NB4 (cell line): ENCODE measurements at regions not wholly inside any gene's neighbourhood (a gene's known extent, or its start where the extent isn't known, plus 50 kb on each side); places are given as distances from the start of the nearest gene placed in this dataset.

Source experiments
- CTCF ChIP-seq: IDR thresholded peaks from one replicate; pipeline ENCODE4 v1.5.1; 2012; ENCODE audit warnings: low read depth, low read length
- MAX ChIP-seq: IDR thresholded peaks from 2 replicates; pipeline ENCODE4 v1.6.1; 2011; ENCODE audit warnings: low read depth, low read length
- MYC ChIP-seq: IDR thresholded peaks from 2 replicates; pipeline ENCODE4 v1.6.1; 2011; ENCODE audit warnings: low read depth, low read length

- TF ChIP-seq CTCF: no peak
- TF ChIP-seq MYC: no peak
- TF ChIP-seq MAX: no peak
These were observed 159.0 kb upstream of the ZC3H12A start for GRCh38 chr1:37315371-37315846.
